ENCODE measurements at regions not wholly inside any gene's neighbourhood (a gene's known extent, or its start where the extent isn't known, plus 50 kb on each side); places are given as distances from the start of the nearest gene placed in this dataset.

- in situ Hi-C loops (cut with HindIII; ENCODE audit: low pct_unique_long_range_greater_than_20kb, low sequenced_read_pairs) (no loop called here), intact Hi-C loops (cut with micrococcal nuclease; ENCODE audit: unreplicated experiment) (no loop called here)
- Histone ChIP-seq H3K4me3 (ENCODE audit: low read depth in 2 of 2, low read length in 2 of 2) (no peak overlapping the region), H3K36me3 (ENCODE audit: control insufficient read depth, insufficient read depth, low read length) (no peaks in the 10 kb centered on the region), H3K4me1 (ENCODE audit: control insufficient read depth, insufficient read depth, low read length) (no peaks in the 10 kb centered on the region), H3K9me3 (ENCODE audit: control insufficient read depth, insufficient read depth, low read depth, low read length) (no peaks in the 10 kb centered on the region), H3K27ac (ENCODE audit: low read length) (no peak overlapping the region), H3K27me3 (ENCODE audit: control insufficient read depth, insufficient read depth, low read length) (no peaks in the 10 kb centered on the region)
- TF ChIP-seq REST (IDR thresholded peaks at IDR 0.05; ENCODE audit: insufficient read depth in 1 of 2, low read depth in 2 of 2, low read length in 1 of 2) (no peak), POLR2AphosphoS5 (IDR thresholded peaks at IDR 0.05; ENCODE audit: low read depth, low read length) (no peak), SIN3A (IDR thresholded peaks at IDR 0.05; ENCODE audit: borderline replicate concordance, insufficient read depth, low read depth, low read length) (no peak), TCF7L2 (IDR thresholded peaks at IDR 0.05; ENCODE audit: low read depth, low read length) (no peak)
- TF ChIP-seq, protein P1, sequence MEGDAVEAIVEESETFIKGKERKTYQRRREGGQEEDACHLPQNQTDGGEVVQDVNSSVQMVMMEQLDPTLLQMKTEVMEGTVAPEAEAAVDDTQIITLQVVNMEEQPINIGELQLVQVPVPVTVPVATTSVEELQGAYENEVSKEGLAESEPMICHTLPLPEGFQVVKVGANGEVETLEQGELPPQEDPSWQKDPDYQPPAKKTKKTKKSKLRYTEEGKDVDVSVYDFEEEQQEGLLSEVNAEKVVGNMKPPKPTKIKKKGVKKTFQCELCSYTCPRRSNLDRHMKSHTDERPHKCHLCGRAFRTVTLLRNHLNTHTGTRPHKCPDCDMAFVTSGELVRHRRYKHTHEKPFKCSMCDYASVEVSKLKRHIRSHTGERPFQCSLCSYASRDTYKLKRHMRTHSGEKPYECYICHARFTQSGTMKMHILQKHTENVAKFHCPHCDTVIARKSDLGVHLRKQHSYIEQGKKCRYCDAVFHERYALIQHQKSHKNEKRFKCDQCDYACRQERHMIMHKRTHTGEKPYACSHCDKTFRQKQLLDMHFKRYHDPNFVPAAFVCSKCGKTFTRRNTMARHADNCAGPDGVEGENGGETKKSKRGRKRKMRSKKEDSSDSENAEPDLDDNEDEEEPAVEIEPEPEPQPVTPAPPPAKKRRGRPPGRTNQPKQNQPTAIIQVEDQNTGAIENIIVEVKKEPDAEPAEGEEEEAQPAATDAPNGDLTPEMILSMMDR (IDR thresholded peaks at IDR 0.05) = no peak
- no peak for ATAC-seq
- no TSS peak for BruUV-seq (replicated peaks)
- POLR2A ChIA-PET = no interaction called here
- CTCF ChIA-PET = no interaction called here
- DNase-seq (ENCODE audit: low read depth, low spot score) = no peak
Measured at GRCh38 chr6:121617388-121617787, 181.9 kb downstream of the GJA1 start.

DNA sequence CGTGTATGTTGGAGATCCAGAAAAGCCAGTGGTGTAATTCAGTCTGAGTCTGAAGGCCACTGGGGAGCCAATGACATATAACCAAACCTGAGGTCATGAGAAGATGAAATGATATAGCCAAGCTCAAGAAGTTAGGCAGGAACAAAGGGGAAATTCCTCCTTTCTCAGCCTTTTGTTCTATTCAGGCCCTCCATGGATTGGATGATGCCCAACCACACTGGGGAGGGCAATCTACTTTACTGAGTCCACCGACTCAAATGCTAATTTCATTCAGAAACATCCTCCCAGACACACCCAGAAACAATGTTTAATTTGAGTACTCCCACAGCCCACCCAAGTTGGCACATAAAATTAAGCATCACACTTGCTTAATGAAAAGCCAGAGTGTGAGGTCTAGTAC is 183.6 kb downstream of the GJA1 start:
- ATAC-seq = no peak
- CTCF ChIA-PET = no interaction called here
- H3K36me3 ChIP-seq (ENCODE audit: control insufficient read depth, insufficient read depth, low read length) = no peaks in the 10 kb centered on the region
- H3K4me3 ChIP-seq (ENCODE audit: low read depth in 2 of 2, low read length in 2 of 2) = no peak overlapping the region
- BruUV-seq (replicated peaks) = no TSS peak
- in situ Hi-C loops (cut with HindIII; ENCODE audit: low pct_unique_long_range_greater_than_20kb, low sequenced_read_pairs) (no loop called here), intact Hi-C loops (cut with micrococcal nuclease; ENCODE audit: unreplicated experiment) (no loop called here)
- H3K9me3 ChIP-seq (ENCODE audit: control insufficient read depth, insufficient read depth, low read depth, low read length) = no peaks in the 10 kb centered on the region
- H3K4me1 ChIP-seq (ENCODE audit: control insufficient read depth, insufficient read depth, low read length) = no peaks in the 10 kb centered on the region
- POLR2A ChIA-PET = no interaction called here
- DNase-seq (ENCODE audit: low read depth, low spot score) = no peak
- H3K27ac ChIP-seq (ENCODE audit: low read length) = no peak overlapping the region
- H3K27me3 ChIP-seq (ENCODE audit: control insufficient read depth, insufficient read depth, low read length) = no peaks in the 10 kb centered on the region
- TF ChIP-seq SIN3A (IDR thresholded peaks at IDR 0.05; ENCODE audit: borderline replicate concordance, insufficient read depth, low read depth, low read length) = no peak
- TF ChIP-seq REST (IDR thresholded peaks at IDR 0.05; ENCODE audit: insufficient read depth in 1 of 2, low read depth in 2 of 2, low read length in 1 of 2) = no peak
- TF ChIP-seq, protein P1 (IDR thresholded peaks at IDR 0.05) = no peak
- no peak for TF ChIP-seq TCF7L2 (IDR thresholded peaks at IDR 0.05; ENCODE audit: low read depth, low read length)
- TF ChIP-seq POLR2AphosphoS5 (IDR thresholded peaks at IDR 0.05; ENCODE audit: low read depth, low read length) = no peak

All from Panc1 (cell line).